Left colon (tissue), 2 donors: ENCODE measurements at regions not wholly inside any gene's neighbourhood (a gene's known extent, or its start where the extent isn't known, plus 50 kb on each side); places are given as distances from the start of the nearest gene placed in this dataset.

Experiments
- ATAC-seq: fragments of 200-7000 bp; cut with Tn5 transposase; one replicate; pipeline ENCODE4 v1.9.1; 2020; ENCODE audit warnings: mild to moderate bottlenecking, moderate library complexity
- DNase-seq, 2 donors: peaks; one replicate each; pipeline ENCODE4 v3.0.0-alpha.2; 2020
- intact Hi-C, 2 donors: fragments of 100-400 bp; cut with DNase I in 1 of 2; cut with micrococcal nuclease in 1 of 2; formaldehyde crosslinking; loops; one replicate each; pipeline versions ENCODE4 v1.11.2 to v1.14.0; 2022; cut with DNase I, micrococcal nuclease
- donor health status: DM: no; HTN: no; CAD: no.
- donor health status: DM: yes; HTN: yes; CAD: no.

- ATAC-seq (peak; percentile 22), DNase-seq (no peak)
- intact Hi-C loops: loop anchor here in 1 of 2 donors (5.0 kb wide), 1 partner anchor 128 kb away; no protein-coding TSS in a partner anchor
These were observed 239.2 kb upstream of the CPNE8 start for GRCh38 chr12:39144613-39145061.

GRCh38 chr12:39138268-39138667 is 232.9 kb upstream of the CPNE8 start:
- DNase-seq (no peak), ATAC-seq (no peak)
- intact Hi-C loops: no loop called here

DNA sequence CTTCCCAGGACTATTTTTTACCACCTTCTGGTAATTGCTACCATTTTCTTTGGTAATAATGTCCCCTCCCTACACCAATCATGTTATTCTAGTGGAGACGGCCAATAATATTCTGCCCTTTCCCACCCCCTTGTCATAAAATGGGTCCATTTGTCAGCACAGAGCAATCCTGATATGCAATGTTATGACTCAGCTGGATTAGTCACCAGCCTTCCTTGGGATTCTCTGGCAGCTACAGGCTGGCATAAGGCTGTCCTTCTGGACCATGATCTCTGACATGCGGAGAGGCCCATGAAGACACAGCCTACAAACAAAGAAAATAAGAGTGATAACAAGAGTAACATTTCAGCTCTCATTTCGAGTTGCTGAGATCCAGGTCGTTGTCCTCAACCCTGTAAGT is 222.0 kb upstream of the CPNE8 start:
- DNase-seq (no peak), ATAC-seq (peak; percentile 96)
- intact Hi-C loops: no loop called here

GRCh38 chr12:39125566-39125965 is 220.2 kb upstream of the CPNE8 start:
- intact Hi-C loops: no loop called here
- no peak for DNase-seq
- ATAC-seq: peak; percentile 21

DNA sequence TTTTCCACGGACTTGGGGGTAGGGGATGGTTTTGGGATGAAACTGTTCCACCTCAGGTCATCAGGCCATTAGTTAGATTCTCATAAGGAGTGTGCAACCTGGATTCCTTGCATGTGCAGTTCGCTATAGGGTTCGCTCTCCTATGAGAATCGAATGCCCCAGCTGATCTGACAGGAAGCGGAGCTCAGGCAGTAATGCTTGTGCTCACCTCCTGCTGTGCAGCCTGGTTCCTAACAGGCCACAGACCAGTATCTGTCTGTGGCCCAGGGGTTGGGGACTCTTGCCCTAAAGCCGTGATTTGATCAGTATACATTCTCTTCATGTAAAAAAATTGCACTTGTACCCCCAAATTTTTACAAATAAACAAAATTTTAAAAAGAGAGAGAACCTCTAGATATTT is 219.4 kb upstream of the CPNE8 start:
- DNase-seq (no peak), ATAC-seq (no peak)
- intact Hi-C loops: no loop called here

DNA sequence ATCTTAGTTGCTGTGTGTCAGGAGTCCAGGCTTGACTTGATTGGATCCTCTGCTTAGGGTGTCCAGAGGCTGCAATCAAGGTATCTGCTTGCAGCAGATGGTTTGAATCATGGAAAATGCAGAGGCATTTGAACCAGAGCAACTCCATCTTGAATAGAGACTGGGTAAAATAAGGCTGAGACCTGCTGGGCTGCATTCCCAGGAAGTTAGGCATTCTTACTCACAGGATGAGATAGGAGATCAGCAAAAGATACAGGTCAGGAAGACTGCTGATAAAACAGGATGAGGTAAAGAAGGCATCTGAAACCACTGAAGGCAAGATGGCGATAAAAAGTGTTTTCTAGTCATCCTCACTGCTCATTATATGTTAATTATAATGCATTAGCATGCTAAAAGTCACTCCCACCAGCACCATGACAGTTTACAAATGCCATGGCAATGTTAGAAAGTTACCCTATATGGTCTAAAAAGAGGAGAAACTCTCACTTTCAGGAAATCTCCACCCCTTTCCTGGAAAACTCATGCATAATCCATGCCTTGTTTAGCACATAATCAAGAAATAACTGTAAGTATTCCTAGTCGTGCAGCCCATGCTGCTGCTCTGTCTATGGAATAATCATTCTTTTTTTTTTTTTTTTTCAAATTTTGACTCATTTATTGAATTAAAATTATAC is 218.3 kb upstream of the CPNE8 start:
- intact Hi-C loops: no loop called here
- DNase-seq (no peak), ATAC-seq (no peak)

DNA sequence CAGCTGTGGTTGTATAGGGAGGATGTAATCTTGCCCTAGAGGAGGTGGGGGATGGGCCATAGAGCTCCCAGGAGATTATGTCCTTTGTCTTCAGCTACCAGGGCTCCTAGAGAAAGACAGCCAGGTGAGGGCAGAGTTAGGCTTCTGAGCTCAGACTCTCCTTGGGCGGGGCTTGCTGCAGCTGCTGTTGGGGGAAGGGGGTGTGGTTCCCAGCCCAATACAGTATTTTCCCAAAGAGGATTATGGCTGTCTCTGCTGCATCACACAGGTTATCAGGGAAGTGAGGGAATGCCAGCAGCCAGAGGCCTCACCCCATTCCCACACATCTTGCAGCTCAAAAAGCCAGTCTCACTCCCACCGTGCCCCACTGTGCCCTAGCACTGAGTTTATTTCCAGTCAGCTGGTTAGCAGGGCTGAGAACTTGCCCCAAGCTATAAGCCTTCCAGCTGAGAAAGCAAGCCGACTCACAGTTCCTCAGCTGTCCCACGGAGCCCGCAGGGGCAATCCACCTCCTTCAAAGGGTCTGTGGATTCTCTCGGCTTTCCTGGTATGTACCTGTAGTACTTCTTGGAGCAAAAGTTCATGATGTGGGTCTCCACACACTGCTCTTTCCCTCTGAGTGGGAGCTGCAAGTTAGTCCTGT is 217.3 kb upstream of the CPNE8 start:
- no peak for DNase-seq
- intact Hi-C loops: no loop called here
- peak; percentile 28 for ATAC-seq

DNA sequence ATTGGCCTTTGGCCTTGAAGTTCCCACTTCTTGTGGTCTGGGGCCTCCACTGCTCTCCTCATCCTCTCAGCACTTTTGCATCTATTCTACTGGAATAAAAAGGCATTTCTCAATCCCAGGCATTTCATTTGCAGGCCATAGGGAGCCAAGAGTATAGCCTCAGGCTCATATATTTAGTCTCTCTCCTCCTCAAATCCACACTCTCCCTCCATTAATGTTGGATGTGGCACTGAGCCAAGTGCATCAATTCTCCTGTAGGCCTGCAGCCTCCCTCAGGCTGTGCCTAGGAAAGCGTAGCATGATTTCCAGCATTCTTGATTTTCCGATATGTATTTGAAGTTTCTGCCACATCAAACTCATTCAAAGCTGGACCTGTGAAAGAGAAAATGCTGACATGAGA is 211.5 kb upstream of the CPNE8 start:
- intact Hi-C loops: no loop called here
- ATAC-seq (no peak), DNase-seq (no peak)

GRCh38 chr12:39112064-39112463 is 206.7 kb upstream of the CPNE8 start:
- no peak for DNase-seq
- intact Hi-C loops: no loop called here
- no peak for ATAC-seq

GRCh38 chr12:39105111-39105510 is 199.7 kb upstream of the CPNE8 start:
- DNase-seq: no peak
- intact Hi-C loops: loop anchor here in 1 of 2 donors (10.0 kb wide), 1 partner anchor 780 kb away; no protein-coding TSS in a partner anchor
- no peak for ATAC-seq

DNA sequence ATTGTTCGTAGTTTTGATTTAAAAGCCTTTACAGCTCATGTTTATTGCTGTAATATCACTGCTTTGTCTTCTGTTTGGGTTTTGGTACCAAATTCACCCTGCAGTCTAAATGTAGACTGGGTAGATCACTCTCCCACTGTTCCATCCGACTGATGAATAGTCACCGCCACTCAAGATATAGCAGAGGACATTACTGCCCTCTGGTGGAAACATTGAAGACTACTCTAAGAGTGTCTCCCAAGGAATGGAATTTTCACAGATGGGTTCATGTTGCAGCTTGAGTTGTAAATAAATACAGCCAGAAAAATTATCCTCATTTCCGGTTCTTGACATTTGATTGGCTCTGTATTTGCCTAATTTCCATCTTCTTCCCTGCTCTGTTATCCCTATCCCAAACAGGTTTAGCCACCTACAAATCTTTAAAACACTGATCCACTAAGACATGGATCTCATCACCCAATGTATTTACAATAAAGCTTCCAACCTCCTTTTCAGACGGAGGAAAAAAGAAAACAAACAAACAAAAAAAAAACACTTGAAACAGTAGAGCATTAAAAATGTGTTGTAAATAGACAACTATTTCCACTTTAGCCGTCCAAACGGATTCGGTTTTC is 198.3 kb upstream of the CPNE8 start:
- DNase-seq (no peak), ATAC-seq (peak; percentile 96)
- intact Hi-C loops: loop anchor here in 1 of 2 donors (5.0 to 10.0 kb wide), 2 partner anchors 181 to 779 kb away; no protein-coding TSS in a partner anchor

DNA sequence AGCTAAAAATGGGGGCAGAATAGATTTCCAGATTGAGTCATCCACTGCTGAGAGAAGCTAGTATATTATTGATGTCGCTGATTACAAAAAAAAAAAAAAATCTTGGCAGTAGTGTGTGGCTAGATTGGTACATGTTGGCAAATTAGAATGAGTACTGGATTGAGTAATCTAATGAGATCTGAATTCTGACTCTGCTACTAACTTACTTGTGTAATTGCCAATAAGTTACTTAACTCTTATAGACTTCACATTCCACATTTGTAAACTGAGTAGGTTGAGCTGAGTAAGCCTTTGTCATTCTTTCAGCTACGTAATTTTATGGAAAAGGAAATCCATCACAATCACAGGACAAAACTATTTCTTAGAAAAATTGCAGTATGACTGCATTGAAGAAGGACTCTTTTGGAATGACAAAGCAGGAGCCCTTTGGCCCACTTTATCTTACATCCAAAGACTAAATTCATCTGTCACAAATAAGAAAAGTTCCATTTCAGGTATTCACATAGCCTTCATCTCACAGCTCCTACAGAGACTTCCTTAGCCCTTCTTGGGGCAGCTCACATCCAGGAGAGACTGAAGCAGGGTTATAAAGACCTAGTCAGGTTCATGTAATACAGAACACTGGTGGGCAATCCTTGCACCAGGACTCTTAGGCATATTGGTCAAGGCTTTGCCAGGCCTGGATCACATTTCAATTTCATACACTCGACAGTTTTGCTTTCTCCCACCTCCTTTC is 197.3 kb upstream of the CPNE8 start:
- intact Hi-C loops: loop anchor here in 1 of 2 donors (5.0 to 10.0 kb wide), 2 partner anchors 180 to 778 kb away; no protein-coding TSS in a partner anchor
- no peak for ATAC-seq
- DNase-seq: no peak

- intact Hi-C loops: no loop called here
- ATAC-seq: no peak
- peak in 1 of 2 donors; percentile 7 for DNase-seq
These were observed 190.4 kb upstream of the CPNE8 start for GRCh38 chr12:39095636-39096330.

GRCh38 chr12:39081910-39082309 is 176.5 kb upstream of the CPNE8 start:
- DNase-seq: no peak
- intact Hi-C loops: no loop called here
- no peak for ATAC-seq

GRCh38 chr12:39077226-39077625 is 171.8 kb upstream of the CPNE8 start:
- intact Hi-C loops: no loop called here
- DNase-seq (no peak), ATAC-seq (no peak)

DNA sequence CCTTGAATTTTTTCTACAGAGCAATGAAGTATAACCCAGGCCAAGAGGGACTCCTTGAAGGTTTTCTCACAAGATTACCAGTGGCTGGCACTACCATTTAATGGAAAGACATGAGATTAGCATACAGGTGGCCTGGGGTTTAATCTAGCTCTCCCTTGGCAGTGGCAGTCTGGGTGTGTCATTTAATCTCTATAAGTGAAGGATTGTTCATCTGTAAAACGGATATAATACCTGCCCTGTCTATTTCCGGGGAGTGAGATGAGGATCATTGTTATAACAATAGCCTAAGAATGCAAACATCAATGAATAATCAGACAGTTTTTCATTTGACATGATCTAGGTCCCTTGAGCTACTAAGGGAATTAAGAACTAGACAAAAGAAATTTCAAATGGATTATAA is 168.7 kb upstream of the CPNE8 start:
- intact Hi-C loops: no loop called here
- DNase-seq: no peak
- peak; percentile 80 for ATAC-seq

GRCh38 chr12:39072658-39073057 is 167.3 kb upstream of the CPNE8 start:
- ATAC-seq: no peak
- intact Hi-C loops: no loop called here

GRCh38 chr12:39071611-39072010 is 166.2 kb upstream of the CPNE8 start:
- no peak for ATAC-seq
- DNase-seq: no peak
- intact Hi-C loops: no loop called here

More at GRCh38 chr12:39072658-39073057, 167.3 kb upstream of the CPNE8 start:
- no peak for DNase-seq

GRCh38 chr12:39070775-39071174 is 165.4 kb upstream of the CPNE8 start:
- ATAC-seq (no peak), DNase-seq (no peak)
- intact Hi-C loops: no loop called here
